ENCODE measurements at regions not wholly inside any gene's neighbourhood (a gene's known extent, or its start where the extent isn't known, plus 50 kb on each side); places are given as distances from the start of the nearest gene placed in this dataset.

GRCh38 chr4:13833171-13833804 lies 205.8 kb upstream of the BOD1L1 start:
- no peak for DNase-seq (ENCODE audit: low read depth, low spot score)
- no peak overlapping the region for H3K4me3 ChIP-seq (ENCODE audit: low read length)

- no peak for DNase-seq (ENCODE audit: low read depth, low spot score)
- no peak overlapping the region for H3K4me3 ChIP-seq (ENCODE audit: low read length)
These were observed 209.7 kb upstream of the BOD1L1 start for GRCh38 chr4:13836946-13837912.

- DNase-seq (ENCODE audit: low read depth, low spot score) = no peak
- H3K4me3 ChIP-seq (ENCODE audit: low read length) = no peak overlapping the region
These were observed 213.1 kb upstream of the BOD1L1 start for GRCh38 chr4:13840502-13841190.

GRCh38 chr4:13844740-13845139 lies 217.2 kb upstream of the BOD1L1 start:
- H3K4me3 ChIP-seq (ENCODE audit: low read length) = no peak overlapping the region
- DNase-seq (ENCODE audit: low read depth, low spot score) = no peak

GRCh38 chr4:13849778-13850177 lies 222.3 kb upstream of the BOD1L1 start:
- DNase-seq (ENCODE audit: low read depth, low spot score) = no peak
- no peak overlapping the region for H3K4me3 ChIP-seq (ENCODE audit: low read length)

GRCh38 chr4:13851085-13851940 lies 223.8 kb upstream of the BOD1L1 start:
- DNase-seq (ENCODE audit: low read depth, low spot score) = no peak
- no peak overlapping the region for H3K4me3 ChIP-seq (ENCODE audit: low read length)

- no peak for DNase-seq (ENCODE audit: low read depth, low spot score)
- no peak overlapping the region for H3K4me3 ChIP-seq (ENCODE audit: low read length)
These were observed 224.9 kb upstream of the BOD1L1 start for GRCh38 chr4:13852411-13852810.

GRCh38 chr4:13856387-13856786 lies 228.9 kb upstream of the BOD1L1 start:
- no peak overlapping the region for H3K4me3 ChIP-seq (ENCODE audit: low read length)
- DNase-seq (ENCODE audit: low read depth, low spot score) = no peak

- no peak overlapping the region for H3K4me3 ChIP-seq (ENCODE audit: low read length)
- DNase-seq (ENCODE audit: low read depth, low spot score) = no peak
These were observed 229.9 kb upstream of the BOD1L1 start for GRCh38 chr4:13857397-13857796.

GRCh38 chr4:13857800-13858199 lies 230.3 kb upstream of the BOD1L1 start:
- no peak for DNase-seq (ENCODE audit: low read depth, low spot score)
- no peak overlapping the region for H3K4me3 ChIP-seq (ENCODE audit: low read length)

GRCh38 chr4:13859423-13859822 lies 231.9 kb upstream of the BOD1L1 start:
- no peak overlapping the region for H3K4me3 ChIP-seq (ENCODE audit: low read length)
- DNase-seq (ENCODE audit: low read depth, low spot score) = no peak

GRCh38 chr4:13860126-13860525 lies 232.6 kb upstream of the BOD1L1 start:
- no peak for DNase-seq (ENCODE audit: low read depth, low spot score)
- H3K4me3 ChIP-seq (ENCODE audit: low read length) = no peak overlapping the region

- no peak for DNase-seq (ENCODE audit: low read depth, low spot score)
- H3K4me3 ChIP-seq (ENCODE audit: low read length) = no peak overlapping the region
These were observed 238.5 kb upstream of the BOD1L1 start for GRCh38 chr4:13865871-13866669.

GRCh38 chr4:13866881-13867280 lies 239.4 kb upstream of the BOD1L1 start:
- no peak overlapping the region for H3K4me3 ChIP-seq (ENCODE audit: low read length)
- no peak for DNase-seq (ENCODE audit: low read depth, low spot score)

GRCh38 chr4:13872155-13872554 lies 244.6 kb upstream of the BOD1L1 start:
- H3K4me3 ChIP-seq (ENCODE audit: low read length) = no peak overlapping the region
- DNase-seq (ENCODE audit: low read depth, low spot score) = no peak

- no peak overlapping the region for H3K4me3 ChIP-seq (ENCODE audit: low read length)
- DNase-seq (ENCODE audit: low read depth, low spot score) = no peak
These were observed 245.4 kb upstream of the BOD1L1 start for GRCh38 chr4:13872955-13873354.

GRCh38 chr4:13875181-13875580 lies 247.7 kb upstream of the BOD1L1 start:
- no peak overlapping the region for H3K4me3 ChIP-seq (ENCODE audit: low read length)
- DNase-seq (ENCODE audit: low read depth, low spot score) = no peak

- no peak for DNase-seq (ENCODE audit: low read depth, low spot score)
- no peak overlapping the region for H3K4me3 ChIP-seq (ENCODE audit: low read length)
These were observed 248.6 kb upstream of the BOD1L1 start for GRCh38 chr4:13876131-13876530.
